Activated T-helper 1 cell treated with anti-CD3 and anti-CD28 coated beads, Interleukin-12 subunit alpha, Interleukin-12 subunit beta, Interleukin-2, Interleukin-4 antibody, amounts not matched to agents 30 ng/mL and 10 ng/mL and 1 ng/mL, durations not matched to agents 14 hours and 24 hours and 36 hours (primary cell): ENCODE measurements at regions not wholly inside any gene's neighbourhood (a gene's known extent, or its start where the extent isn't known, plus 50 kb on each side); places are given as distances from the start of the nearest gene placed in this dataset.
"Not testable (repeated sequence)": the region's sequence is repeated elsewhere in the genome, so short reads cannot be mapped to it uniquely, and the experiment has no call there.

ENCODE experiments used
- DNase-seq: peaks from one replicate; pipeline ENCODE4 v3.0.0; 2021; ENCODE audit warnings: low spot score
- H3K27ac Mint-ChIP-seq: one replicate; pipeline ENCODE4 v1.8.0; 2021; ENCODE audit warnings: mild to moderate bottlenecking, mixed read lengths
- H3K27me3 Mint-ChIP-seq: one replicate; pipeline ENCODE4 v1.8.0; 2022; ENCODE audit warnings: mild to moderate bottlenecking, moderate library complexity, mixed read lengths; ENCODE audit not compliant: insufficient read depth
- H3K36me3 Mint-ChIP-seq: one replicate; pipeline ENCODE4 v1.8.0; 2021; ENCODE audit warnings: low read depth, mixed read lengths
- H3K4me1 Mint-ChIP-seq: one replicate; pipeline ENCODE4 v1.8.0; 2021; ENCODE audit warnings: low read depth, mixed read lengths
- H3K4me3 Mint-ChIP-seq: one replicate; pipeline ENCODE4 v1.8.0; 2021; ENCODE audit warnings: mild to moderate bottlenecking, moderate library complexity, mixed read lengths
- H3K9me3 Mint-ChIP-seq: one replicate; pipeline ENCODE4 v1.8.0; 2021; ENCODE audit warnings: mixed read lengths
- intact Hi-C: fragments of 100-400 bp; cut with micrococcal nuclease; formaldehyde crosslinking; loops from one replicate; pipeline ENCODE4 v1.15.1; 2024

- intact Hi-C loops, H3K27ac Mint-ChIP-seq, H3K9me3 Mint-ChIP-seq, DNase-seq, H3K27me3 Mint-ChIP-seq, H3K4me3 Mint-ChIP-seq, H3K4me1 Mint-ChIP-seq, H3K36me3 Mint-ChIP-seq: not testable (repeated sequence)
These were observed 60.5 kb upstream of the GRK3 start for GRCh38 chr22:25504017-25504416.

DNA sequence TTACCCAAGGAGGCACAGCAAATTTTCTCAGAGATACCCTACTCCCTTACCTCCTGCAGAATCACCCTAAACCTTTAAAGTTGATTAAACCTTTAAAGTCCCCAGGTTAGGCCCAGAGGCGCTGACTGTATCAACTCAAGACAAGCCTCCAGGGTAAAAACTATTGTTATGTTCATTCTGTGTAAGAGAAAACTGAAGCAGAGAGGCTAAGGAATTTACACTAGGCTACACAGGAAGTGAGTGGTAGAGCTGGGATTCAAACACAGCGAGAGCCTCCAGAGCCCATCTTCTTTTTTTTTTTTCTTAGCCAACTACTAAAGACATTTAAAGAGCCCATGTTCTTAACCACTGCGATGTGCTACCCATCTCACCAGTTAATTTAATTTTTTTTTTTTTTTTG is 56.3 kb upstream of the GRK3 start:
- Mint-ChIP-seq H3K4me3 (no peak overlapping the region), H3K27me3 (no peaks in the 10 kb centered on the region), H3K9me3 (no peaks in the 10 kb centered on the region), H3K4me1 (no peaks in the 10 kb centered on the region), H3K36me3 (peaks cover 13% of the 10 kb centered on the region), H3K27ac (no peak overlapping the region)
- no peak for DNase-seq
- intact Hi-C loops, result no loop called here

DNA sequence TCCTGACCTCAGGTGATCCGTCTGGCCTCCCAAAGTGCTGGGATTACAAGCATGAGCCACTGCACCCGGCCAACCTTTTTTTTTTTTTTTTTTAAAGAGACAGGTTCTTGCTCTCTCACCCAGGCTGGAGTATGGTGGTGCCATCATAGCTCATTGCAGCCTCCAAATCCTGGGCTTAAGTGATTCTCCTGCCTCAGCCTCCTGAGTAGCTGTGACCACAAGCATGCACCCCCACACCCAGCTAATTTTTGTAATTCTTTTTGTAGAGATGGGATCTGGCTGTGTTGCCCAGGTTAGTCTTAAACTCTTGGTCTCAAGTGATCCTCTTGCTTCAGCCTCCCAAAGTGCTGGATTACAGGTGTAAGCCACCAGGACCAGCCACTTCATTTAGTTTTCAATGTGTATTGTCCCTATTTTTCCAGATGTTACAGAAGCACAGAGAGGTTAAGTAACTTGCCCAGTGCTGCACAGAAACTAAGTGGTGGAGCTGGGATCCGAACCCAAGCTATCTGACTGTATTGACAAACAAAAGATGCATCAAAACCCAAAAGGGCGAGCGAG is 55.6 kb upstream of the GRK3 start:
- intact Hi-C loops, result no loop called here
- peaks cover 13% of the 10 kb centered on the region for H3K36me3 Mint-ChIP-seq
- no peak for DNase-seq
- H3K9me3 Mint-ChIP-seq, result no peaks in the 10 kb centered on the region
- H3K4me1 Mint-ChIP-seq, result no peaks in the 10 kb centered on the region
- H3K4me3 Mint-ChIP-seq, result no peak overlapping the region
- H3K27me3 Mint-ChIP-seq, result no peaks in the 10 kb centered on the region
- H3K27ac Mint-ChIP-seq, result no peak overlapping the region

- peaks cover 13% of the 10 kb centered on the region for H3K36me3 Mint-ChIP-seq
- intact Hi-C loops, result no loop called here
- H3K4me3 Mint-ChIP-seq, result no peak overlapping the region
- H3K27me3 Mint-ChIP-seq, result no peaks in the 10 kb centered on the region
- DNase-seq, result no peak
- H3K4me1 Mint-ChIP-seq, result no peaks in the 10 kb centered on the region
- no peak overlapping the region for H3K27ac Mint-ChIP-seq
- H3K9me3 Mint-ChIP-seq, result no peaks in the 10 kb centered on the region
These were observed 55.1 kb upstream of the GRK3 start for GRCh38 chr22:25509374-25509791.

DNA sequence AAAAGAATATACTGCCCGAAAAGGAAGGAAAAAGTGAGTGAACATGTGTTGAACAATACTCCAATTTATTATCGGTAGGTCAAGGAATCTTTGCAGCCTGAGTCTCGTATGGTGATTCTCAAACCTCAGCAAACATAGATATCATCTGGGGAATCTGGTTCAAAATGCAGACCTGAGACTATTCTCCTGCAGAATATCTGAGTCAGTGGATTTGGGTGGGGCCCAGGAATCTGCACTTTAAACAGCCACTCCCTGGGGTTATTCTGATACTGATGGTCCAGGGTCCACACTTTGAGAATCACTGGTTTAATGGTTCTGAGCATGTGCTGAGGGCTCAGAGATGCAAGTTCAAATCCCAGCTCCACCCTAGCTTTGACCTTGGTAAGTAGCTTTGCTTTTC is 53.6 kb upstream of the GRK3 start:
- H3K4me1 Mint-ChIP-seq, result no peaks in the 10 kb centered on the region

DNA sequence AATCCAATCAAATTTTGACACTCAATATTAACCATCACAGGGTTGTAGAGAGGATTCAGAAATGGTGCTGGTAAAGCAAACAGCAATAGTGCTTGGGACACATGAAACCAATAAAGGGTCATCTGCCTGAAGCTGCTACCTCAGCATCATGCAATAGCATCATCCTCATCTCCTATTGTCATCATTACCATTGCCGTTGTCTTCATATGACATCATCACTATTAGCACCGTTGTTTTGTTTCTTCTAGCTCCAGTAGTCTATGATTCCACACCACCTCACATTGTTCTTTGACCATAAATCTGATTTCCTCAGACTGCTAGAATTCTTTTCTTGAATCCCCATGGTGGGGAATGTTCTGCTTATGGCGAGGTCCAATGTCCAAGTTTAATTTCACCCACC is 52.8 kb upstream of the GRK3 start:
- H3K27ac Mint-ChIP-seq, result no peak overlapping the region
- H3K27me3 Mint-ChIP-seq, result no peaks in the 10 kb centered on the region
- H3K9me3 Mint-ChIP-seq, result no peaks in the 10 kb centered on the region
- H3K4me1 Mint-ChIP-seq, result no peaks in the 10 kb centered on the region
- H3K36me3 Mint-ChIP-seq, result peaks cover 13% of the 10 kb centered on the region
- DNase-seq, result no peak
- intact Hi-C loops, result no loop called here
- H3K4me3 Mint-ChIP-seq, result no peak overlapping the region

More for the DNA sequence above, 53.6 kb upstream of the GRK3 start:
- Mint-ChIP-seq H3K4me3 (no peak overlapping the region), H3K27ac (no peak overlapping the region), H3K36me3 (peaks cover 13% of the 10 kb centered on the region), H3K27me3 (no peaks in the 10 kb centered on the region), H3K9me3 (no peaks in the 10 kb centered on the region)
- intact Hi-C loops, result no loop called here
- no peak for DNase-seq

- peaks cover 8% of the 10 kb centered on the region for H3K36me3 Mint-ChIP-seq
- H3K27ac Mint-ChIP-seq, result no peak overlapping the region
- no peaks in the 10 kb centered on the region for H3K9me3 Mint-ChIP-seq
- no peaks in the 10 kb centered on the region for H3K4me1 Mint-ChIP-seq
- no peak for DNase-seq
- intact Hi-C loops, result no loop called here
- no peaks in the 10 kb centered on the region for H3K27me3 Mint-ChIP-seq
- H3K4me3 Mint-ChIP-seq, result no peak overlapping the region
These were observed 49.9 kb upstream of the GRK3 start for GRCh38 chr22:25514436-25515180.
